ENCODE measurements at regions not wholly inside any gene's neighbourhood (a gene's known extent, or its start where the extent isn't known, plus 50 kb on each side); places are given as distances from the start of the nearest gene placed in this dataset.

GRCh38 chr7:131094685-131095084, 233.0 kb upstream of the MKLN1 start:
- DNase-seq, result no peak

- no peak for DNase-seq
Measured at GRCh38 chr7:131095346-131095745, 232.3 kb upstream of the MKLN1 start.

GRCh38 chr7:131096267-131096927, 231.3 kb upstream of the MKLN1 start:
- no peak for DNase-seq

- no peak for DNase-seq
Measured at GRCh38 chr7:131097662-131098376, 229.9 kb upstream of the MKLN1 start.

- DNase-seq, result no peak
Measured at GRCh38 chr7:131098527-131098926, 229.1 kb upstream of the MKLN1 start.

GRCh38 chr7:131100357-131101054, 227.2 kb upstream of the MKLN1 start:
- DNase-seq, result no peak

GRCh38 chr7:131103997-131104396, 223.7 kb upstream of the MKLN1 start:
- DNase-seq, result no peak

GRCh38 chr7:131104596-131105293, 222.9 kb upstream of the MKLN1 start:
- DNase-seq, result no peak

GRCh38 chr7:131105294-131105798, 222.3 kb upstream of the MKLN1 start:
- no peak for DNase-seq

GRCh38 chr7:131105799-131106680, 221.6 kb upstream of the MKLN1 start:
- peak; percentile 49 for DNase-seq

- no peak for DNase-seq
Measured at GRCh38 chr7:131106681-131107336, 220.9 kb upstream of the MKLN1 start.

GRCh38 chr7:131107337-131108211, 220.1 kb upstream of the MKLN1 start:
- peak; percentile 28 for DNase-seq

- no peak for DNase-seq
Measured at GRCh38 chr7:131108212-131108940, 219.3 kb upstream of the MKLN1 start.

GRCh38 chr7:131109011-131109758, 218.5 kb upstream of the MKLN1 start:
- no peak for DNase-seq

- peak; percentile 56 for DNase-seq
Measured at GRCh38 chr7:131109759-131110296, 217.8 kb upstream of the MKLN1 start.

GRCh38 chr7:131110297-131111080, 217.2 kb upstream of the MKLN1 start:
- no peak for DNase-seq

- no peak for DNase-seq
Measured at GRCh38 chr7:131111081-131111576, 216.5 kb upstream of the MKLN1 start.

- DNase-seq, result no peak
Measured at GRCh38 chr7:131111792-131112191, 215.9 kb upstream of the MKLN1 start.

All from GDM1 (cell line).